PC-3 (cell line): ENCODE measurements at regions not wholly inside any gene's neighbourhood (a gene's known extent, or its start where the extent isn't known, plus 50 kb on each side); places are given as distances from the start of the nearest gene placed in this dataset.

ENCODE experiments used
- ATAC-seq: fragments of 200-7000 bp; cut with Tn5 transposase; 2 replicates; pipeline ENCODE4 v1.9.1; 2020; ENCODE audit warnings: mild to moderate bottlenecking, moderate library complexity
- BruUV-seq: library from RNA; stranded (reverse); fragments of 400-500 nt; replicated peaks from 2 replicates; lab custom pipeline; 2021; lab: Mats Ljungman, UMichigan
- CTCF ChIA-PET: fragments of 300-600 bp; sonication (Branson Sonifier 250); formaldehyde crosslinking; loops from one replicate; lab custom pipeline; 2022; ENCODE audit warnings: antibody characterized with exemption; lab: Charles Lee
- POLR2A ChIA-PET: fragments of 300-600 bp; sonication (Branson Sonifier 250); formaldehyde crosslinking; loops from one replicate; lab custom pipeline; 2022; ENCODE audit warnings: antibody characterized with exemption; ENCODE audit not compliant: unreplicated experiment; lab: Charles Lee
- DNase-seq: peaks from one replicate; pipeline ENCODE4 v3.0.0-alpha.2; 2015
- H2AFZ ChIP-seq: fragments of 300-600 bp; sonication (generic); 2 replicates; pipeline ENCODE4 v1.6.0; 2016; ENCODE audit warnings: antibody characterized with exemption, low read length
- H3F3A ChIP-seq: fragments of 300-600 bp; sonication (generic); one replicate; pipeline ENCODE4 v1.6.0; 2017; ENCODE audit warnings: antibody characterized with exemption, low read length, control low read depth, mild to moderate bottlenecking; ENCODE audit not compliant: unreplicated experiment
- H3K27ac ChIP-seq: fragments of 300-600 bp; sonication (generic); 2 replicates; pipeline ENCODE4 v1.5.1; 2016; ENCODE audit warnings: mild to moderate bottlenecking, low read length
- H3K27me3 ChIP-seq: fragments of 300-600 bp; sonication (generic); 2 replicates; pipeline ENCODE4 v1.6.1; 2016; ENCODE audit warnings: low read length, mixed read lengths
- H3K36me3 ChIP-seq: fragments of 300-600 bp; sonication (generic); 2 replicates; pipeline ENCODE4 v1.6.1; 2016; ENCODE audit warnings: low read depth, mixed run types, low read length, mixed read lengths
- H3K4me1 ChIP-seq: fragments of 300-600 bp; sonication (generic); 2 replicates; pipeline ENCODE4 v1.5.1; 2016; ENCODE audit warnings: low read length; ENCODE audit not compliant: insufficient read depth
- H3K4me2 ChIP-seq: fragments of 300-600 bp; sonication (generic); 2 replicates; pipeline ENCODE4 v1.6.0; 2016; ENCODE audit warnings: low read length
- H3K4me3 ChIP-seq: fragments of 300-600 bp; sonication (generic); 2 replicates; pipeline ENCODE4 v1.5.1; 2016; ENCODE audit warnings: mild to moderate bottlenecking, low read length, mixed read lengths
- H3K79me2 ChIP-seq: fragments of 300-600 bp; sonication (generic); 2 replicates; pipeline ENCODE4 v1.6.1; 2017; ENCODE audit warnings: low read length, mixed read lengths
- H3K9ac ChIP-seq: fragments of 300-600 bp; sonication (generic); 2 replicates; pipeline ENCODE4 v1.6.0; 2016; ENCODE audit warnings: mild to moderate bottlenecking, low read length
- H3K9me2 ChIP-seq: fragments of 300-600 bp; sonication (generic); replicated peaks from 2 replicates; pipeline ENCODE4 v1.6.1; 2016; ENCODE audit warnings: mixed run types, low read length, mixed read lengths
- H3K9me3 ChIP-seq: fragments of 300-600 bp; sonication (generic); 2 replicates; pipeline ENCODE4 v1.6.1; 2016; ENCODE audit warnings: low read length, mixed read lengths
- H4K20me1 ChIP-seq: fragments of 300-600 bp; sonication (generic); 2 replicates; pipeline ENCODE4 v1.6.1; 2016; ENCODE audit warnings: low read length, mixed read lengths
- EZH2 ChIP-seq: fragments of 300-600 bp; sonication (generic); IDR thresholded peaks from one replicate; pipeline ENCODE4 v1.6.1; 2017; ENCODE audit warnings: antibody characterized with exemption, mild to moderate bottlenecking, low read length; ENCODE audit not compliant: unreplicated experiment
- EZH2phosphoT487 ChIP-seq: fragments of 300-600 bp; sonication (generic); IDR thresholded peaks from 2 replicates; pipeline ENCODE4 v1.6.1; 2018; ENCODE audit warnings: mild to moderate bottlenecking, antibody characterized with exemption, low read length, borderline replicate concordance
- intact Hi-C: fragments of 100-400 bp; cut with micrococcal nuclease; formaldehyde crosslinking; loops from 2 replicates; pipeline ENCODE4 v1.9.0; 2023
- TF ChIP-seq, protein P1 (sequence below): fragments of 300-600 bp; sonication (generic); conservative IDR thresholded peaks from 2 replicates; pipeline ENCODE4 v1.5.1; 2017; ENCODE audit warnings: antibody characterized with exemption, low read depth, mild to moderate bottlenecking, low read length

DNA sequence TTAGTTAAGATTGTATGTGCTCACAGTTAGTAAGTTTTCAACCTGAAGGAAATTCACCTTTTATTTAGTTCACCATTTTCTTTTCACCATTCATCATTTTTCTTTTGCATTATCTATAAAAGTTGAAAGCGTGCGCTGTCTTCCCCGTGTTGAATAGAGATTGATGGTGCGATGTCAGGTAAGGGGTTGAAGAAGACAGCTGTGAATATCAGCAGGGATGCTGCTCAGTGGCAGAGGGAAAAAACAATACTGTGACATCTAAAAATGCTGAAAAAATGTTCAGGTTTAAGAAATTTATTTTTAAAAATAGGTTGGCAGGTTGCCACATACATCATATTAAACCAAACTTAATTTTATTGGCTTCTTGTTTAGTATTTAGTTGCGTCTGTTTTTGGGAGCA lies 815.0 kb downstream of the DTWD2 start:
- no peak overlapping the region for H3K4me3 ChIP-seq
- ATAC-seq (no peak), DNase-seq (no peak)
- intact Hi-C loops: no loop called here
- no peaks in the 10 kb centered on the region for H3F3A ChIP-seq
- H4K20me1 ChIP-seq: no peaks in the 10 kb centered on the region
- H3K36me3 ChIP-seq: no peaks in the 10 kb centered on the region
- H3K79me2 ChIP-seq: no peaks in the 10 kb centered on the region
- H2AFZ ChIP-seq: no peak overlapping the region
- no TSS peak for BruUV-seq
- TF ChIP-seq EZH2phosphoT487 (no peak), EZH2 (no peak)
- TF ChIP-seq, protein P1, sequence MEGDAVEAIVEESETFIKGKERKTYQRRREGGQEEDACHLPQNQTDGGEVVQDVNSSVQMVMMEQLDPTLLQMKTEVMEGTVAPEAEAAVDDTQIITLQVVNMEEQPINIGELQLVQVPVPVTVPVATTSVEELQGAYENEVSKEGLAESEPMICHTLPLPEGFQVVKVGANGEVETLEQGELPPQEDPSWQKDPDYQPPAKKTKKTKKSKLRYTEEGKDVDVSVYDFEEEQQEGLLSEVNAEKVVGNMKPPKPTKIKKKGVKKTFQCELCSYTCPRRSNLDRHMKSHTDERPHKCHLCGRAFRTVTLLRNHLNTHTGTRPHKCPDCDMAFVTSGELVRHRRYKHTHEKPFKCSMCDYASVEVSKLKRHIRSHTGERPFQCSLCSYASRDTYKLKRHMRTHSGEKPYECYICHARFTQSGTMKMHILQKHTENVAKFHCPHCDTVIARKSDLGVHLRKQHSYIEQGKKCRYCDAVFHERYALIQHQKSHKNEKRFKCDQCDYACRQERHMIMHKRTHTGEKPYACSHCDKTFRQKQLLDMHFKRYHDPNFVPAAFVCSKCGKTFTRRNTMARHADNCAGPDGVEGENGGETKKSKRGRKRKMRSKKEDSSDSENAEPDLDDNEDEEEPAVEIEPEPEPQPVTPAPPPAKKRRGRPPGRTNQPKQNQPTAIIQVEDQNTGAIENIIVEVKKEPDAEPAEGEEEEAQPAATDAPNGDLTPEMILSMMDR: no peak
- H3K9me2 ChIP-seq: no peaks in the 10 kb centered on the region
- CTCF ChIA-PET: no interaction called here
- POLR2A ChIA-PET: no interaction called here
- H3K4me2 ChIP-seq: no peak overlapping the region
- H3K4me1 ChIP-seq: no peaks in the 10 kb centered on the region
- H3K27ac ChIP-seq: no peak overlapping the region
- no peak overlapping the region for H3K9ac ChIP-seq
- no peaks in the 10 kb centered on the region for H3K27me3 ChIP-seq
- H3K9me3 ChIP-seq: 0 out of 2 replicates have a peak, but pooled peaks cover 3% of the 10 kb centered on the region

DNA sequence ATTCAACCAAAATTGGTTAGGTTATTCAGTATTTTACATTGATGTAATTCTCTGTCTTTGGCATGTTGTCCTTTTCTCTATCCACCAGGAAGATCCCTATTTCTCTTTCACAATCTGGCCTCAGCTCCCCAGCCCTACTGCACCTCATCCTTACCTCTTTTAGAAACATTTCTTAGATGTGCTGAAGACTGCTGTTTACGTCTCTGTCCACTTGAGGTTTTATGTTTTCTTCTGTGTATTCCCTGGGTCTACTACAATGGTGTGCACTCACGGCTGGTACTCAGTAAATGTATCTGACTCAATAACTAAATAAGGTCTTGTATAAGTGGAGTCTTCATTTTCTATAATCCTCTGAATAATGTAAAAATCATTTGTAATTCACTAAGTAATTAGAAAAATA lies 822.7 kb downstream of the DTWD2 start:
- Histone ChIP-seq H3K4me1 (no peaks in the 10 kb centered on the region), H3K79me2 (no peaks in the 10 kb centered on the region), H3K27me3 (no peaks in the 10 kb centered on the region), H3K4me3 (no peak overlapping the region), H3K27ac (no peak overlapping the region), H4K20me1 (no peaks in the 10 kb centered on the region), H3K4me2 (no peak overlapping the region), H3K9me3 (no peaks in the 10 kb centered on the region), H3K9me2 (no peaks in the 10 kb centered on the region), H3F3A (no peaks in the 10 kb centered on the region), H2AFZ (no peak overlapping the region), H3K9ac (no peak overlapping the region), H3K36me3 (no peaks in the 10 kb centered on the region)
- BruUV-seq: no TSS peak
- POLR2A ChIA-PET: no interaction called here
- intact Hi-C loops: no loop called here
- TF ChIP-seq EZH2phosphoT487 (no peak), EZH2 (no peak)
- TF ChIP-seq, protein P1: no peak
- ATAC-seq: no peak
- CTCF ChIA-PET: no interaction called here
- no peak for DNase-seq

DNA sequence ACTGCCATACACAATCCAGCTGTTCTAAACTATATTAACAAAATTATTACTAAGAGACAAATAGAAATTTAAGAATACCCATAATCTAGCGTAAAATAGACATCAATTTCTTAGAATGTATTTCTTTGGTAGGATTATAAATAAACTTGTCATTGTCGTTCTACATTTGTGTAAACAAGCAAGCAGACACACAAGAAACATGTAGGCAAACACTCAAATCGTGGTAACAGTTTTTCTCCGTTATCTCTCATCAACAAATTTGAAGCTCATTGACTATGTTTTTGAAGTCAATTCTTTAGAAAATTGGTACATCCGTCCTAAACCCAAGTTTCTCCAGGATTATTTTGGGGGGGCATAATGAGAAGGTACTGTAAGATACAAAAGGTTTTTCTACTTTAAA lies 832.2 kb downstream of the DTWD2 start:
- H3K36me3 ChIP-seq: no peaks in the 10 kb centered on the region; the same call in 1 of the 2 replicates
- intact Hi-C loops: no loop called here
- H2AFZ ChIP-seq: no peak overlapping the region
- TF ChIP-seq, protein P1: no peak
- TF ChIP-seq EZH2 (no peak), EZH2phosphoT487 (no peak)
- ChIA-PET CTCF (no interaction called here), POLR2A (no interaction called here)
- no TSS peak for BruUV-seq
- H3K9ac ChIP-seq: no peak overlapping the region
- no peak for ATAC-seq
- H3K27me3 ChIP-seq: no peaks in the 10 kb centered on the region
- no peaks in the 10 kb centered on the region for H4K20me1 ChIP-seq
- H3K27ac ChIP-seq: no peak overlapping the region
- H3F3A ChIP-seq: no peaks in the 10 kb centered on the region
- no peaks in the 10 kb centered on the region for H3K9me3 ChIP-seq
- H3K4me2 ChIP-seq: no peak overlapping the region
- no peak overlapping the region for H3K4me3 ChIP-seq
- no peaks in the 10 kb centered on the region for H3K4me1 ChIP-seq
- DNase-seq: no peak
- no peaks in the 10 kb centered on the region for H3K9me2 ChIP-seq
- no peaks in the 10 kb centered on the region for H3K79me2 ChIP-seq
